ENCODE measurements at regions not wholly inside any gene's neighbourhood (a gene's known extent, or its start where the extent isn't known, plus 50 kb on each side); places are given as distances from the start of the nearest gene placed in this dataset.
"Not testable (repeated sequence)": the region's sequence is repeated elsewhere in the genome, so short reads cannot be mapped to it uniquely, and the experiment has no call there.

DNA sequence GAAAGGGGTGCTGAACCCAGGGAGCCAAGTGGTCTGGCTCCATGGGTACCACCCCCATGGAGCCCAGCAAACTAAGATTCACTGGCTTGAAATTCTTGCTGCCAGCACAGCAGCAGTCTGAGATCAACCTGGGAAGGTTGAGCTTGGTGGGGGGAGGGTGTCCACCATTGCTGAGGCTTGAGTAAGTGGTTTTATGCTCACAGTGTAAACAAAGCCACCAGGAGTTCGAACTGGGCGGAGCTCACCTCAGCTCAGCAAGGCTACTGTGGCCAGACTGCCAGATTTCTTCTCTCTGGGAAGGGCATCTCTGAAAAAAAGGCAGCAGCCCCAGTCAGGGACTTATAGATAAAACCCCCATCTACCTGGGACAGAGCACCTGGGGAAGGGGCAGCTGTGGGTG is 1021.8 kb upstream of the SPRY2 start:
- not testable (repeated sequence) for TF ChIP-seq POLR2A (IDR thresholded peaks at IDR 0.05)
- TF ChIP-seq, protein P1, sequence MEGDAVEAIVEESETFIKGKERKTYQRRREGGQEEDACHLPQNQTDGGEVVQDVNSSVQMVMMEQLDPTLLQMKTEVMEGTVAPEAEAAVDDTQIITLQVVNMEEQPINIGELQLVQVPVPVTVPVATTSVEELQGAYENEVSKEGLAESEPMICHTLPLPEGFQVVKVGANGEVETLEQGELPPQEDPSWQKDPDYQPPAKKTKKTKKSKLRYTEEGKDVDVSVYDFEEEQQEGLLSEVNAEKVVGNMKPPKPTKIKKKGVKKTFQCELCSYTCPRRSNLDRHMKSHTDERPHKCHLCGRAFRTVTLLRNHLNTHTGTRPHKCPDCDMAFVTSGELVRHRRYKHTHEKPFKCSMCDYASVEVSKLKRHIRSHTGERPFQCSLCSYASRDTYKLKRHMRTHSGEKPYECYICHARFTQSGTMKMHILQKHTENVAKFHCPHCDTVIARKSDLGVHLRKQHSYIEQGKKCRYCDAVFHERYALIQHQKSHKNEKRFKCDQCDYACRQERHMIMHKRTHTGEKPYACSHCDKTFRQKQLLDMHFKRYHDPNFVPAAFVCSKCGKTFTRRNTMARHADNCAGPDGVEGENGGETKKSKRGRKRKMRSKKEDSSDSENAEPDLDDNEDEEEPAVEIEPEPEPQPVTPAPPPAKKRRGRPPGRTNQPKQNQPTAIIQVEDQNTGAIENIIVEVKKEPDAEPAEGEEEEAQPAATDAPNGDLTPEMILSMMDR (IDR thresholded peaks at IDR 0.05): not testable (repeated sequence)
